HUES48 (cell line): ENCODE measurements at regions not wholly inside any gene's neighbourhood (a gene's known extent, or its start where the extent isn't known, plus 50 kb on each side); places are given as distances from the start of the nearest gene placed in this dataset.
"Not testable (repeated sequence)": the region's sequence is repeated elsewhere in the genome, so short reads cannot be mapped to it uniquely, and the experiment has no call there.

Source experiments
- H3K27ac ChIP-seq: one replicate; pipeline ENCODE4 v1.7.0; 2013; ENCODE audit warnings: low read depth, low read length, inconsistent platforms
- H3K27me3 ChIP-seq: 2 replicates; pipeline ENCODE4 v1.6.1; 2013; ENCODE audit warnings: mild to moderate bottlenecking, low read length; ENCODE audit not compliant: control insufficient read depth, insufficient read depth
- H3K36me3 ChIP-seq: 2 replicates; pipeline ENCODE4 v1.6.1; 2013; ENCODE audit warnings: low read length; ENCODE audit not compliant: control insufficient read depth, insufficient read depth
- H3K4me1 ChIP-seq: 2 replicates; pipeline ENCODE4 v1.6.1; 2013; ENCODE audit warnings: mild to moderate bottlenecking, low read length; ENCODE audit not compliant: control insufficient read depth, insufficient read depth
- H3K4me3 ChIP-seq: 2 replicates; pipeline ENCODE4 v1.5.1; 2013; ENCODE audit warnings: mild to moderate bottlenecking, low read depth, low read length
- H3K9ac ChIP-seq: 2 replicates; pipeline ENCODE4 v1.6.1; 2013; ENCODE audit warnings: mild to moderate bottlenecking, low read depth, low read length, moderate library complexity
- H3K9me3 ChIP-seq: 2 replicates; pipeline ENCODE4 v1.6.1; 2013; ENCODE audit warnings: low read length; ENCODE audit not compliant: control insufficient read depth, insufficient read depth

- no peak overlapping the region for H3K27ac ChIP-seq
- no peaks in the 10 kb centered on the region for H3K9me3 ChIP-seq
- H3K27me3 ChIP-seq = no peaks in the 10 kb centered on the region
- no peaks in the 10 kb centered on the region for H3K4me1 ChIP-seq
- H3K9ac ChIP-seq = no peak overlapping the region
- H3K36me3 ChIP-seq = no peaks in the 10 kb centered on the region
- no peak overlapping the region for H3K4me3 ChIP-seq
These were observed 144.1 kb upstream of the GRIP1 start for GRCh38 chr12:66822961-66823360.

- Histone ChIP-seq H3K27me3 (no peaks in the 10 kb centered on the region), H3K4me1 (no peaks in the 10 kb centered on the region), H3K4me3 (no peak overlapping the region), H3K27ac (no peak overlapping the region), H3K36me3 (no peaks in the 10 kb centered on the region), H3K9ac (no peak overlapping the region), H3K9me3 (no peaks in the 10 kb centered on the region)
These were observed 145.1 kb upstream of the GRIP1 start for GRCh38 chr12:66823857-66824570.

- not testable (repeated sequence) for H3K4me1 ChIP-seq, H3K4me3 ChIP-seq, H3K9ac ChIP-seq, H3K36me3 ChIP-seq, H3K27me3 ChIP-seq, H3K9me3 ChIP-seq, H3K27ac ChIP-seq
These were observed 147.0 kb upstream of the GRIP1 start for GRCh38 chr12:66825921-66826320.

GRCh38 chr12:66829660-66830325, 150.9 kb upstream of the GRIP1 start:
- Histone ChIP-seq H3K9ac (no peak overlapping the region), H3K27ac (no peak overlapping the region), H3K27me3 (no peaks in the 10 kb centered on the region), H3K4me3 (no peak overlapping the region), H3K9me3 (no peaks in the 10 kb centered on the region), H3K4me1 (no peaks in the 10 kb centered on the region), H3K36me3 (no peaks in the 10 kb centered on the region)

GRCh38 chr12:66831495-66831894, 152.6 kb upstream of the GRIP1 start:
- H3K36me3 ChIP-seq = no peaks in the 10 kb centered on the region
- no peak overlapping the region for H3K9ac ChIP-seq
- no peaks in the 10 kb centered on the region for H3K27me3 ChIP-seq
- no peaks in the 10 kb centered on the region for H3K9me3 ChIP-seq
- H3K4me1 ChIP-seq = no peaks in the 10 kb centered on the region
- no peak overlapping the region for H3K27ac ChIP-seq
- no peak overlapping the region for H3K4me3 ChIP-seq

GRCh38 chr12:66832997-66833396, 154.1 kb upstream of the GRIP1 start:
- Histone ChIP-seq H3K4me3 (no peak overlapping the region), H3K9ac (no peak overlapping the region), H3K27me3 (no peaks in the 10 kb centered on the region), H3K27ac (no peak overlapping the region), H3K9me3 (no peaks in the 10 kb centered on the region), H3K4me1 (no peaks in the 10 kb centered on the region), H3K36me3 (no peaks in the 10 kb centered on the region)

- no peaks in the 10 kb centered on the region for H3K36me3 ChIP-seq
- H3K27ac ChIP-seq = no peak overlapping the region
- no peak overlapping the region for H3K9ac ChIP-seq
- H3K4me1 ChIP-seq = peaks cover 7% of the 10 kb centered on the region; the same call in 1 of the 2 replicates
- no peaks in the 10 kb centered on the region for H3K27me3 ChIP-seq
- H3K4me3 ChIP-seq = no peak overlapping the region
- no peaks in the 10 kb centered on the region for H3K9me3 ChIP-seq
These were observed 157.9 kb upstream of the GRIP1 start for GRCh38 chr12:66836623-66837310.

GRCh38 chr12:66837311-66837627, 158.4 kb upstream of the GRIP1 start:
- Histone ChIP-seq H3K9me3 (no peaks in the 10 kb centered on the region), H3K4me1 (peaks cover 7% of the 10 kb centered on the region; the same call in 1 of the 2 replicates), H3K4me3 (no peak overlapping the region), H3K27me3 (no peaks in the 10 kb centered on the region), H3K36me3 (no peaks in the 10 kb centered on the region), H3K27ac (no peak overlapping the region), H3K9ac (no peak overlapping the region)

- H3K4me1 ChIP-seq = peaks cover 7% of the 10 kb centered on the region; the same call in 1 of the 2 replicates
- no peak overlapping the region for H3K27ac ChIP-seq
- H3K9ac ChIP-seq = no peak overlapping the region
- no peaks in the 10 kb centered on the region for H3K36me3 ChIP-seq
- no peaks in the 10 kb centered on the region for H3K27me3 ChIP-seq
- H3K4me3 ChIP-seq = no peak overlapping the region
- no peaks in the 10 kb centered on the region for H3K9me3 ChIP-seq
These were observed 159.5 kb upstream of the GRIP1 start for GRCh38 chr12:66838366-66838765.

GRCh38 chr12:66848967-66849366, 170.1 kb upstream of the GRIP1 start:
- Histone ChIP-seq H3K9ac (no peak overlapping the region), H3K4me1 (no peaks in the 10 kb centered on the region), H3K36me3 (no peaks in the 10 kb centered on the region), H3K27ac (no peak overlapping the region), H3K9me3 (no peaks in the 10 kb centered on the region), H3K4me3 (no peak overlapping the region), H3K27me3 (no peaks in the 10 kb centered on the region)

- H3K27ac ChIP-seq = no peak overlapping the region
- no peaks in the 10 kb centered on the region for H3K36me3 ChIP-seq
- H3K27me3 ChIP-seq = no peaks in the 10 kb centered on the region
- no peak overlapping the region for H3K9ac ChIP-seq
- H3K4me3 ChIP-seq = no peak overlapping the region
- no peaks in the 10 kb centered on the region for H3K9me3 ChIP-seq
- no peaks in the 10 kb centered on the region for H3K4me1 ChIP-seq
These were observed 172.3 kb upstream of the GRIP1 start for GRCh38 chr12:66851134-66851533.
